Fibroblast of villous mesenchyme (primary cell): ENCODE measurements at regions not wholly inside any gene's neighbourhood (a gene's known extent, or its start where the extent isn't known, plus 50 kb on each side); places are given as distances from the start of the nearest gene placed in this dataset.
"Not testable (repeated sequence)": the region's sequence is repeated elsewhere in the genome, so short reads cannot be mapped to it uniquely, and the experiment has no call there.

Experiments
- DNase-seq: peaks from one replicate; pipeline ENCODE4 v3.0.0-alpha.2; 2010; ENCODE audit warnings: low read depth
- H3K4me3 ChIP-seq: 2 replicates; pipeline ENCODE4 v1.5.1; 2011; ENCODE audit warnings: low read depth, mild to moderate bottlenecking, low read length
- TF ChIP-seq, protein P1 (sequence below): IDR thresholded peaks from 2 replicates; pipeline ENCODE4 v1.5.1; 2012; ENCODE audit warnings: low read depth, mild to moderate bottlenecking, low read length; ENCODE audit not compliant: insufficient read depth

DNA sequence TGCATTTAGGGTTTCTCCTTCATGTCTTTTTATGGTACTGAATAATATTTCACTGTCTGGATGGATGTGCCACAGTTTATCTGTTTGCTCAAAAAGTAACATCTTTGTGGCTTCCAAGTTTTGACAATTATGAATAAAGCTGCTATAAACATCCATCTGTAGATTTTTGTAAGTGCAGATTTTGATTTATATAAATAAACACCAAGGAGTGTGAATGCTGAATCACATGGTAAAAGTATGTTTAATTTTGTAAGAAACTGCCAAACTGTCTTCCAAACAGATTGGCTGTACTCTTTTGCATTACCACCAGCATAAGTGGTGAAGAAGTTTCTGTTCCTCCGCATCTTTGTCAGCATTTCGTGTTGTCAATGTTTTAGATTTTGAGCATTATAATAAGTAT lies 158.7 kb upstream of the GIMD1 start:
- no peak overlapping the region for H3K4me3 ChIP-seq
- DNase-seq: no peak
- TF ChIP-seq, protein P1, sequence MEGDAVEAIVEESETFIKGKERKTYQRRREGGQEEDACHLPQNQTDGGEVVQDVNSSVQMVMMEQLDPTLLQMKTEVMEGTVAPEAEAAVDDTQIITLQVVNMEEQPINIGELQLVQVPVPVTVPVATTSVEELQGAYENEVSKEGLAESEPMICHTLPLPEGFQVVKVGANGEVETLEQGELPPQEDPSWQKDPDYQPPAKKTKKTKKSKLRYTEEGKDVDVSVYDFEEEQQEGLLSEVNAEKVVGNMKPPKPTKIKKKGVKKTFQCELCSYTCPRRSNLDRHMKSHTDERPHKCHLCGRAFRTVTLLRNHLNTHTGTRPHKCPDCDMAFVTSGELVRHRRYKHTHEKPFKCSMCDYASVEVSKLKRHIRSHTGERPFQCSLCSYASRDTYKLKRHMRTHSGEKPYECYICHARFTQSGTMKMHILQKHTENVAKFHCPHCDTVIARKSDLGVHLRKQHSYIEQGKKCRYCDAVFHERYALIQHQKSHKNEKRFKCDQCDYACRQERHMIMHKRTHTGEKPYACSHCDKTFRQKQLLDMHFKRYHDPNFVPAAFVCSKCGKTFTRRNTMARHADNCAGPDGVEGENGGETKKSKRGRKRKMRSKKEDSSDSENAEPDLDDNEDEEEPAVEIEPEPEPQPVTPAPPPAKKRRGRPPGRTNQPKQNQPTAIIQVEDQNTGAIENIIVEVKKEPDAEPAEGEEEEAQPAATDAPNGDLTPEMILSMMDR: no peak

GRCh38 chr4:106525425-106525824 lies 156.8 kb upstream of the GIMD1 start:
- H3K4me3 ChIP-seq: peak overlapping the region; percentile 12
- not testable (repeated sequence) for DNase-seq

DNA sequence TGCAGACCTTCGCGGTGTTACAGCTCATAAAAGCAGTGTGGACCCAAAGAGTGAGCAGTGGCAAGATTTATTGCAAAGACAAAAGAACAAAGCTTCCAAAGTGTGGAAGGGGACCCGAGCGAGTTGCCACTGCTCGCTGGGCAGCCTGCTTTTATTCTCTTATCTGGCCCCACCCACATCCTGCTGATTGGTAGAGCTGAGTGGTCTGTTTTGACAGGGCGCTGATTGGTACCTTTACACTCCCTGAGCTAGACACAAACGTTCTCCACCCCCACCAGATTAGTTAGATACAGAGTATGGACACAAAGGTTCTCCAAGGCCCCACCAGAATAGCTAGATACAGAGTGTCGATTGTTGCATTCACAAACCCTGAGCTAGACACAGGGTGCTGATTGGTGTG lies 156.2 kb upstream of the GIMD1 start:
- DNase-seq, H3K4me3 ChIP-seq: not testable (repeated sequence)

- TF ChIP-seq, protein P1: peak; percentile 22
- peak; percentile 4 for DNase-seq
- H3K4me3 ChIP-seq: no peak overlapping the region
These were observed 154.3 kb upstream of the GIMD1 start for GRCh38 chr4:106522839-106523238.

DNA sequence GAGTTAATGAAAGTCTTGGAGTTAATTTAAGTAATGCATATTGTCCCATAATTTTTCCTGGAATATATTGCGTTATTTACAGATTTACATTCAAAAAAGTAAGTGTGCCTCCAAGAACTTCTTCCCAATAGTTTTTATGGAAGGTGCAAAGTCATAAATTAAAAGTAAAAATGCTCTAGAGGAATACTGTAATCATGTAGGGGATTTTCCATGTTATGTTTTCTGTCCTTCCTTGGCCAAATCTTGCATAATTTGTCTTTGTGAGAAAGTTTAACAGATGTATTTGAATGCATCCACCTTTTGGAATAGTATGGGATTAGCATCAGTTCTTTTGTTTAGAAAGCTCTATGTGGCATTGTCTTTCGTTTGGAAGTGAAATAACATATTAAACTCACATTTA lies 144.1 kb upstream of the GIMD1 start:
- H3K4me3 ChIP-seq: no peak overlapping the region
- DNase-seq: no peak
- TF ChIP-seq, protein P1: no peak

DNA sequence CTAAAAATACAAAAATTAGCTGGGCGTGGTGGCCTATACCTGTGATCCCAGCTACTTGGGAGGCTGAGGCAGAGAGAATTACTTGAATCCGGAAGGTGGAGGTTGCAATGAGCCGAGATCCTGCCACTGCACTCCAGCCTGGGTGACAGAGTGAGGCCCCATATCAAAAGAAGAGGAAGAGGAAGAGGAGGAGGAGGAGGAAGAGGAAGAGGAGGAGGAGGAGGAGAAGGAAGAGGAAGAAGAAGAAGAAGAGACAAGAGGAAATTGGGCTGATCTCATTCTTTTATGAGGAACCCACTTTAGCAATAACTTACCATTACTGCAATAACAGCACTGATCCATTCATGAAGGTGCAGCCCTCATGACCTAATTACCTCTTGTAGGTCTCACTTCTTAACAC lies 138.9 kb upstream of the GIMD1 start:
- TF ChIP-seq, protein P1: no peak
- H3K4me3 ChIP-seq: no peak overlapping the region
- no peak for DNase-seq

DNA sequence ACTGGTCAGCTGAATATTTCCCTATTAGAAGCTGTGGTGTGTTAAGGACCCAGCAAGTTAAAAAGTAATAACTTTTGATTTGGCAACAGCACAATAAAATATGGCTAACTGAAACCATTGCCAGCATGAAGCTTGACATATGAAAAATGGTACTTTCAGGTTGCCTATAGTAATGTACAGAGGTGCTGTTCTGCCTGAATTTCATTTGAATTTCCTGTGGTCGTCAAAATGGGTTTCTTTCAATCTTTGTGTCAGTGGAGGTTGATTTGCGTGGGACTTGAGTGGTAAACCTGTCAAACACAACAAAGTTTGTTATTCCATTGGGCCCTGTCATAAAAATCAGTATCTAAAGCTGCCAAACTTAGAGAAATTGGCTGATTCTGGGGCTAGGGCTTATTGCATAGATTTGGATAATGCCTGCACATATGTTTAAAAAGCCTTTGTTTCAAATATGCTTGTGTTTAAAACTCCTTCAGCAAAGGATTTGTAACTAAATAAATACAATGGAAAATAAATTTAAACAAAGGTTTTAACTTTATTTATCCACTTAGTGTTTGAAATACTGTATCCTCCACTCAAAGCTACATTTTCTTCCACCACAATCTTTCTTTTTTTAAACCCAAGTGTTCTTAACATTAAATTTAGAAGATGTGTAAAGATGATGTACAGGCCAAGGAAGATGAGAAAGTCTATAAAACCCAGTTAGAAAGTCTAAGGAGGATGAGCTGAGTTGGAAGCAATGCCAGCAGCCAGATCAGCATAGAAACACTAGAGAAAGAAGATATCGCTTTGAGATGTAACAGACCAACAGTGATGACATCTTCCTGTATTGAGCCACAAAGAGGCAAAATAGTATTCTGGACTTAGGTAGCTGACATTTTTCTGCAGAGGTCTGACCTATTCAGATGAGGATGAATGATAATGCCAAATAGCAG lies 134.8 kb upstream of the GIMD1 start:
- no peak for DNase-seq
- H3K4me3 ChIP-seq: no peak overlapping the region
- TF ChIP-seq, protein P1: no peak
